Activated CD4-positive, alpha-beta T cell treated with anti-CD3 and anti-CD28 coated beads for 48 hours (primary cell): ENCODE measurements at regions not wholly inside any gene's neighbourhood (a gene's known extent, or its start where the extent isn't known, plus 50 kb on each side); places are given as distances from the start of the nearest gene placed in this dataset.
"Not testable (repeated sequence)": the region's sequence is repeated elsewhere in the genome, so short reads cannot be mapped to it uniquely, and the experiment has no call there.

Source experiments
- DNase-seq: peaks from one replicate; pipeline ENCODE4 v3.0.0-alpha.2; 2020

- DNase-seq = no peak
These were observed 386.0 kb downstream of the RPS24 start for GRCh38 chr10:78419481-78420265.

GRCh38 chr10:78420946-78421735 lies 387.5 kb downstream of the RPS24 start:
- DNase-seq = no peak

GRCh38 chr10:78424050-78424449 lies 390.4 kb downstream of the RPS24 start:
- DNase-seq = not testable (repeated sequence)

DNA sequence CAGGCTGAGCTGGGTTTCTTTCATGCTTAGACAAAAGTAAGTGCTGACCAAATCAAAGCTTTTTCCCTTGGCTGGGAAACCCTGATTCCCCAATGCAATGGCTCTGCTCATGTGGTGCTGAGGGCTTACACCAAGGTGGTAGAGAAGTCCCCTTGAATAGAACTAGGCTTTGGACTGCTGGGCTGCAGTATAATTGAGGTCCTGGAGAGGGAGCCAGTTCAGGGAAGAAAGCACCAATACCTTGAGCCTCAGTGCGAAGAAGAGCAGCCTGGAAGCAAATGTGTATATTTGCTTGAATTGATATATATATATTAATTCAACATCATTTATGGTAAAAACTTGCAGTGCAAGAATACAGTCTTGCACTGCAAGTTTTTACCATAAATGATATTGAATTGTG lies 391.1 kb downstream of the RPS24 start:
- no peak for DNase-seq

GRCh38 chr10:78426181-78426580 lies 392.5 kb downstream of the RPS24 start:
- no peak for DNase-seq

GRCh38 chr10:78427497-78428031 lies 393.9 kb downstream of the RPS24 start:
- no peak for DNase-seq

DNA sequence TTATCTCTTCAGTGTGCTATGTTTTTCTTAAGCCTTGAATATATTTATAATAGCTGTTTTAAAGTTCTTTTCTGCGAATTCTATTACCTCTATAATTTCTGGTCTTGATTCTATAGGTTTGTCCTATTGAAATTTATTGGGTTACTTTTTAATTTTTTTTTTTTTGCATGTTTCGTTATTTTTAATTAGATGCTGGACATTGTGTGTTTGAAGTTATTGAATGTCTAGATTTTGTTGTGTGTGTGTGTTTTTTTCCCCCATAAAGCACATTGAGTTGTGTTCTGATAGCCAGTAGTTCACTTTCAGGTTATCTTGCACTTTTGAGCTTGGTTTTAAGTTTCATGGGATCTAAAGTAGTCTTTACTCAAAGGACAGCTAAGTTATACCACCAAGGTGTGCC lies 394.9 kb downstream of the RPS24 start:
- no peak for DNase-seq

GRCh38 chr10:78429984-78430383 lies 396.3 kb downstream of the RPS24 start:
- no peak for DNase-seq

- DNase-seq = no peak
These were observed 398.9 kb downstream of the RPS24 start for GRCh38 chr10:78432583-78432982.

DNA sequence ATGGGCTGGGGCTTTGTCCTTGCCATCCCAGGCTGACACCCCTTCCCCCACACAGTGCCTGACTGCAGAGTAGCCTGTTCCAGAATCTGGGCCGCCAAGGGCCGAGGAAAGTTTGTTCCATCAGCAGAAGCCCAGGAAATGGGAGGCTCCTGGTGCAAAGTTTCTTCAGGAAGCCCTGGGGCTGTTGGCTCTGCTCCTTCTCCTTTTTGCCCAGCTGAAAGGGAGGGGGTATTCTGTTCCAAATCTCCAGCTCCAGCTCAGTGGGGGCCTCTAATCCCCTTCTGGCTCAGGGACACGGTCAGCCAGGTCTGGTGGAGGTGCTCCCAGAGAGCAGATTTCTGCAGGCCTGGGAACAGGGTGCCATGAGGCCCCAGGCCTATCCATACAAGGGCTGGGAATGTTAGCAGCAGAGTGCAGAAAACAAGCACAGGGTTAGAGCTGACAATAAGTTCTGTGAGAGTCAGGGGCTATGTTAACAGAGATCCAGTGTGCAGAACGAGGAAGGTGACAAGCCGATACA lies 399.5 kb downstream of the RPS24 start:
- DNase-seq = no peak

- DNase-seq = no peak
These were observed 400.3 kb downstream of the RPS24 start for GRCh38 chr10:78433766-78434535.

GRCh38 chr10:78434886-78435285 lies 401.2 kb downstream of the RPS24 start:
- no peak for DNase-seq

- no peak for DNase-seq
These were observed 402.0 kb downstream of the RPS24 start for GRCh38 chr10:78435484-78436221.

GRCh38 chr10:78436222-78436573 lies 402.5 kb downstream of the RPS24 start:
- DNase-seq = no peak

GRCh38 chr10:78436706-78437406 lies 403.2 kb downstream of the RPS24 start:
- DNase-seq = no peak

DNA sequence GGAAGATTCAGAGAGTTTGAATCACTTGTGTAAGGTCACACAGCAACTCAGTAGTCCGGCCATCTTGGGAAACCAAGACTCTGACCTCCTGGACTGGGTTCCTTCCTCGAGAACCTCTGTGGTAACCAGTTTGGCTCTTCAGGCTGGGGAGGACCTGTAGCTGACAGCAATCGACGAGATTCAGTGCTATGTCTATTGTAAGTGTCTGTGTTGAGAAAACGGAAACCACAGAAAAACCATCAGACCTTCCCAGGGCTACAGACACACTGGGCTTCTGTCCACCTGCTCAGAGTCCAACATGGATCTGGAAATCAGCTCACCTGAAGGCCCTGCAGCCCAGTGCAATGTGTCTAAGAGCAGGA lies 403.7 kb downstream of the RPS24 start:
- DNase-seq = no peak

GRCh38 chr10:78437998-78438906 lies 404.6 kb downstream of the RPS24 start:
- DNase-seq = peak; percentile 21

GRCh38 chr10:78438907-78439809 lies 405.5 kb downstream of the RPS24 start:
- DNase-seq = no peak

DNA sequence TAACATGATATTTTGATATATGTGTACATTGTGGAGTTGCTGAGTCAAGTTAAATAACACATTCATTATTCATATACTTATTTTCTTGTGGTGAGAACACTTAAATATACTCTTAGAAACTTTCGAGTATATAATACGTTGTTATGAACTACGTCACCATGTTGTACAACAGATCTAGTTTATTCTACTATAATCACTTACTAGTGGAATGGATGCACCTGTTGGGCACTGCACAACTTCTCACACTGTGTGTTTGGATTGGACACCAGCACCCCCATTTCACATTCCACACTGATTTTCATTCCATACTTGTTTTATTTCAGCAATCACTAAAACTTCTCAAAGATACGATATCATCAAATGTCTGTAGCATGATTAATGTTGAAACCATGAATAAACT lies 407.3 kb downstream of the RPS24 start:
- DNase-seq = no peak

GRCh38 chr10:78441694-78442093 lies 408.0 kb downstream of the RPS24 start:
- DNase-seq = no peak
